NCI-H524 (cell line): ENCODE measurements at regions not wholly inside any gene's neighbourhood (a gene's known extent, or its start where the extent isn't known, plus 50 kb on each side); places are given as distances from the start of the nearest gene placed in this dataset.

ENCODE experiments used
- DNase-seq, 2 experiments: peaks; one replicate each; lab custom pipeline; 2025; lab: John Stamatoyannopoulos, UW

- no peak for DNase-seq
These were observed 235.1 kb upstream of the DIO2 start for GRCh38 chr14:80446356-80446755.

- DNase-seq, result no peak
These were observed 234.3 kb upstream of the DIO2 start for GRCh38 chr14:80445605-80446004.

DNA sequence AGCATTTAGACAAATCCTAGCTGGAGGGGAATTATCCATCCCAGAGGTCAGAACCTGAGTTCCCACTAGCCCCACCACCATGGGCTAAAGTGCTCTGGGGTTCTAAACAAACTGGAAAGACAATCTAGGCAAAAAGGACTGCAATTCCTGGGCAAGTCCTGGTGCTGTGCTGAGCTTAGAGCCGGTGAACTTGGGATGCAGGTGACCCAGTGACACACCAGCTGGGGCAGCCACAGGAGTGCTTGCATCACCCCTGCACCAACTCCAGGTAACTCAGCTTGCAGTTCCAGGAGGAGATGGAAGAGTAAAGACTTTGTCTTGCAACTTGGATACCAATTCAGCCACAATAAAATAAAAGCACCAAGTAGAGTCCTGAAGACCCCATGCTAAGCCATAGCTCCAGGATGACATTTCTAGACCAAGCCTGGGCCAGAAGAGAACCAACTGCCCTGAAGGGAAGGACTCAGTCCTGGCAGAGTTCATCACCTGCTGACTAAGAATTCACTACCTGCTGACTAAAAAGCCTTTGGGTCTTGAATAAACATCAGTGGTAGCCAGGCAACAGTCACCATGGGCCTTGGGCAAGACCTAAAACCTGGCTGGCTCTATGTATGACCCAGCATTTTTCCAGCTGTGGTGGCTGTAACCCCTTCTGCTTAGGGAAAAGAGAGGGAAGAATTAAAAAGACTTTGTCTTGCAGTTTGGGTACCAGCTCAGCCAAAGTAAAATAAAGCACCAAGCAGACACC, 223.4 kb upstream of the DIO2 start:
- no peak for DNase-seq

- DNase-seq, result no peak
These were observed 222.5 kb upstream of the DIO2 start for GRCh38 chr14:80433811-80434210.

GRCh38 chr14:80428671-80429070, 217.4 kb upstream of the DIO2 start:
- DNase-seq, result no peak

DNA sequence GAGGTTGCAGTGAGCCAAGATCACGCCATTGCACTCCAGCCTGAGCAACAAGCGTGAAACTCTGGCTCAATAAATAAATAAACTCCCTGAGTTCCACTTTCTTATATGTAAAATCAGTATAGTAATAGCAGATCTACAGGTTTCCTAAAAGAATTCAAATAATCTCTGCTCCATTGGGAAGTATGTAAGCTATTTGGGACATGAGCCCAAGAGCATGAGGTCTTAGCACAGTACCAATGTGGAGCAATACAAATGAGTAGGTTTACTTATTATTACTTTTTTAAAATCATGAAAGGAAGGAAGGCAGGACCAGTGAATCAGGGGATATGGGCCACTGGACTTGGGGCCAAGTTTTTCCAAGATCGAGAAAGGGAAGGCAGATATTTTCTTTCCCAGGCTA, 216.9 kb upstream of the DIO2 start:
- no peak for DNase-seq

DNA sequence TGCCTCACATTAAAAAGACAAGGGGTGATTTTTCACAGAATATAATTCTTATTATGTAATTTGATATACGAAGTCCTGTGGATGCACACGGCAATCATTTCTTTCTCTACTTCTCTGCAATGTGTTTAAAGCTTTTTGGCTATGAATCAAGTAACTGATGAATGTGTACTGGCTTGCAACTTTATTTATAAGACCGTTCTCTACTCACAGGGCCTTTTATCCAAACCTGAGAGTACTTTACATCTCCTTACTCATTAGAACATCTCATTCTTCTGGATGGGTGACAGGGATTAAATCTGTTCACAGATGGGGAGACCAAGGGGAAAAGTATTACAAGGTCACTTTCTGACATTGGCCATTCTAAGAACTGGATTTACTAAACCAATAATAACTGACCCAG, 215.8 kb upstream of the DIO2 start:
- DNase-seq, result no peak

DNA sequence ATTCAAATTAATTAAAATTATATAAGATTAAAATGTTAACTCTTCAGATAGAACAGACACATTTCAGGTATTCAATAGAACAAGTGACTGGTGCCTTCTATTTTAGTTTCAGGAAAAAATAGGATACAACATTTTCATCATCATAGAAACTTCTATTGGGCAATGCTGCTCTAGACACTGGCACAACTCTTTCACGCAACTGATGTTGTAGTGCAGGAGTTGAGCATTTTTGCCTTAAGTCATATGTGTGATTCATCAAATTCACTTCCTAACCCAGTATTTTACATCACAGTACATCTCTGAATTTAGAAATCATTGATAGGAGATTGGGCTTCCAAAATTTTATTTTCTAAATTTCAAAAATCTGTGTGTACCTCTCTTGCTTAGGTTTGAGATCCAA, 215.4 kb upstream of the DIO2 start:
- DNase-seq, result no peak

DNA sequence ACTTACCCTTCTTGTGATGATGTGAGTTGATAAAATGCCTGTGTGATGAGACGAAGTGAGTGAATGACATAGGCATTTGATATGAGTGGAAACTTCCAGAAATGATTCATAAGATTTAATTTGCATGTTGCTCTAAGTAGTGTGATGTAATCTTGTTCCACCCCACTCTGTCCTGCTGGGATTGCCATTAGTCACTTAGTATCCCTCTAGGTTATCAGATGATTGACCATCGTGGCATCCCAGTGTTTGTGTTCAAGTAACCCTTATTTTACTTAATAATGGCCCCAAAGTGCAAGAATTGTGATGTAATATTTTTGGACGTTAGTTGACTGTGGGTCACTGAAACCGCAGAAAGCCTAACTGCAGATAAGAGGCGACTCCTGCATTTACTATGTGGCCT, 214.4 kb upstream of the DIO2 start:
- DNase-seq, result no peak

- no peak for DNase-seq
These were observed 208.5 kb upstream of the DIO2 start for GRCh38 chr14:80419769-80420168.

DNA sequence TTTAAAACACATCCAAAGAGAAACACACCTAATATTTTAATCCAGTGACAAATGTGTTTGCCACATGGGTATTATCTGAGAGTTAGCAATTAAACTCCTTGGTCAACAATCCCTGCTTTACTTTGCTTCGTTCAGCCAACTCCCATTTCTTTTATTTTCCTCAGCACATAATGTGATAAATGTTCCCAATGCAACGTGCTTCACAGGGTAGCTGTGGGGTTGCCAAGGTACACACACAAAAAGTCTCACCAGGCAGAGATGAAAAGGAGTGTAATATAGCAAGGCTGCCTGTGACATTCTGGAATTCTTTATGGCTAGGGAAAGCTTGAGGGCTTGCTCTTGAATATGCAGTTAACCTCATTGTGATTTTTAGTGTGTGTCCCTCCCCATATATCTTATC, 208.0 kb upstream of the DIO2 start:
- no peak for DNase-seq

- no peak for DNase-seq
These were observed 204.3 kb upstream of the DIO2 start for GRCh38 chr14:80415636-80416035.

DNA sequence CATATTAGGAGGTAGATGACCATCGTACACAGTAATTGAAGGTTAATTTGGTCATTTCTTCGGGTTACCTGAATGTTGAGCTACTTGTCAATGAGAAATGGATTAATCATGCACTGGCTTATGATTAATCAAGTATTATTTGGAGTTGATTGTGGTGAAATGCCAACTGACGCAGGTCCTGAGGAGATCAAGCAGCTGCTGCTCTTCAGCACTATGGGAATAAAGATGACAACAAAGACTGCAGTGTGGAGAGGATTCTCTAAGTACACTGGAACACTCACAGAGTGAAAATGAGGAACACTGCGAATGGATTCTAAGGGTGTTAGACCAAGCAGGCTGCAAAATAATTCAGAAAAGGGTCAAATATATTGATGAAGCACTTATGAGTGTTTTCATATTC, 202.8 kb upstream of the DIO2 start:
- DNase-seq, result no peak

- DNase-seq, result no peak
These were observed 193.1 kb upstream of the DIO2 start for GRCh38 chr14:80404413-80404812.

GRCh38 chr14:80403036-80403435, 191.7 kb upstream of the DIO2 start:
- DNase-seq, result no peak

DNA sequence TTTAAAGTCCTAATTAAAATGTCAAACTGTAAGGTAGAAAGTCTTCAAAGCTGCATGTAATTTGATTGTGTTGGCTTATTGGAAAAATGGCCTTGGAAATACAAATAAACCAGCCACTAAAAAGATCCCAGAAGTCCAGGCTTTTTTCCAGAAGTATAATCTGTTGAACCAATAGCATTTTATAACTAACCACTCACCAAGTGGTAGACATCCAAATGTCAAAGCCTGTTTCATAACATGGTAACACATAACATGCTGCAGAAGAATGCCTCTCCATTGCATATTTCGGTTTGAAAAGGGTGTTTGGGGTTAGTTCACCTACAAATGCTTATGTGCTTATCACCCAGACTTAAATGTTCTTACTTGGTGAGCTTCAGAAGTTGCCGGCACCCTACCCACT, 183.7 kb upstream of the DIO2 start:
- DNase-seq, result no peak

- DNase-seq, result peak in 1 of 2 experiments; percentile 23
These were observed 182.5 kb upstream of the DIO2 start for GRCh38 chr14:80393766-80394165.

- DNase-seq, result no peak
These were observed 179.6 kb upstream of the DIO2 start for GRCh38 chr14:80390906-80391305.

- no peak for DNase-seq
These were observed 177.8 kb upstream of the DIO2 start for GRCh38 chr14:80388980-80389711.

GRCh38 chr14:80387563-80387981, 176.3 kb upstream of the DIO2 start:
- DNase-seq, result no peak

GRCh38 chr14:80385336-80385735, 174.0 kb upstream of the DIO2 start:
- DNase-seq, result no peak

DNA sequence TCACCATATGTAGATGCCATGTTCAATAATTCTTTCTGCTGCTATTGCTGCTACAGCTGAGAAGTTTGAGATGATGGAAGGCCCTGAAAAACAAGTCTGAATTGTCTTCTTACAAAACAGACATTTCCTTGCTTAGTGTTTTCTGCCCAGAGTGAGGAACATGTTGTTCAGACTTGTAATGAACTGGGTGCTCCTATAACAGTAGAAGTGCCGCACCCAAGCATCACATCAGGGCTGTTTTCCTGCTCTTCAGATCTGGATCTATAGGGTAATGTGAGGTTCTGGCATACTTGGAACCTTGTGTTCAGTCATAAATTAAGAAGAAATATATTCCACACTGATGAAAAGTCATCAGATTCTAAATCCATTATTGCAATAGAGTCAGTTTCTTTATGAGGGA, 171.9 kb upstream of the DIO2 start:
- DNase-seq, result no peak

- no peak for DNase-seq
These were observed 170.6 kb upstream of the DIO2 start for GRCh38 chr14:80381807-80382363.
